Activated B cell treated with CpG ODN at 0.5 μM for 24 hours (primary cell): ENCODE measurements at regions not wholly inside any gene's neighbourhood (a gene's known extent, or its start where the extent isn't known, plus 50 kb on each side); places are given as distances from the start of the nearest gene placed in this dataset.

Experiments used
- ATAC-seq: fragments of 200-7000 bp; cut with Tn5 transposase; one replicate; pipeline ENCODE4 v1.10.0; 2021; ENCODE audit warnings: low read depth, mild to moderate bottlenecking, moderate library complexity
- CTCF ChIA-PET: fragments of 350-600 bp; sonication (Branson Sonifier 250); formaldehyde crosslinking; loops from one replicate; lab custom pipeline; 2021; ENCODE audit warnings: antibody characterized with exemption; lab: Charles Lee
- POLR2A ChIA-PET: fragments of 350-600 bp; sonication (Branson Sonifier 250); formaldehyde crosslinking; loops from one replicate; lab custom pipeline; 2021; ENCODE audit warnings: antibody characterized with exemption; lab: Charles Lee
- DNase-seq: peaks from one replicate; pipeline ENCODE4 v3.0.0; 2022
- H3K27ac Mint-ChIP-seq: one replicate; pipeline ENCODE4 v1.8.0; 2020; ENCODE audit warnings: mixed read lengths
- H3K27me3 Mint-ChIP-seq: one replicate; pipeline ENCODE4 v1.8.0; 2021; ENCODE audit warnings: mixed read lengths
- H3K36me3 Mint-ChIP-seq: one replicate; pipeline ENCODE4 v1.8.0; 2021; ENCODE audit warnings: low read depth, mixed read lengths
- H3K4me1 Mint-ChIP-seq: one replicate; pipeline ENCODE4 v1.8.0; 2021; ENCODE audit warnings: mixed read lengths
- H3K4me3 Mint-ChIP-seq: one replicate; pipeline ENCODE4 v1.8.0; 2020; ENCODE audit warnings: mild to moderate bottlenecking, mixed read lengths
- H3K9me3 Mint-ChIP-seq: one replicate; pipeline ENCODE4 v1.8.0; 2020; ENCODE audit warnings: mixed read lengths
- CTCF ChIP-seq: fragments of 200-600 bp; IDR thresholded peaks from one replicate; pipeline ENCODE4 v1.8.0; 2022; ENCODE audit warnings: antibody characterized with exemption, mild to moderate bottlenecking
- intact Hi-C: fragments of 100-400 bp; cut with micrococcal nuclease; formaldehyde crosslinking; loops from one replicate; pipeline ENCODE4 v1.15.1; 2024

DNA sequence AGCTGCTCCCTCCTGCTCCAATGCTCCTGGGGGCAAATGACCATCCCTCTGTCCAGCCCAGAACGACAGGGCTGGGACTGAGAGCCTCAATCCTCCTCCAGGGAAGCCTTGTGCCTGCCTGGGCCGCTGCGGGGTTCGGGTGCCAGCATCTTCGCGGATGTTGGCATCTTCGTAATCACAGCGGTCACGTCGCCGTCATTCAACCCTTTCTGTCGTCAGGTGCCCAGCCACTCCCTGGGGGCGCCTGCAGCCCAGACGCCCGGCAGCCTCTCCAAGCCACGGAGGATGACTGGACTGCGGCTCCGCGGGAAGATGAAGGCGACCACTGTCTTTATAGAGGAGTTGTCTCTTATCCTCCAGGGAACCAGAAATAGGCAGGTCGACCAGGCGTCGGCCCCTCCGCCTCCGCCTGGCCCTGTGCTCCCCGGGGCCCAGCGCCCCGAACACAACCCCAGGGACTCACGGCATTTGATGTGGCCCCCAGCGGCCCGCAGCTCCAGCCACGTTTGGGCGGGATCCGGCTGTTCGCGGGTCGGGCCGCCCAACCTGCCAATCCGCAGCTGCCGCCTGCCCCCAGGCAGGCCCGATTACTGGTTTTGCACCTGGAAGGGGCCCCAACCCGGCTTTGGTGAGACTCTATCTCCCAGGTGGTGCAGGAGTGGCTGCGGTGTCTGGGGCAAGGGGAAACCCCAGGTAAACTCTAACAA, 113.9 kb downstream of the THNSL2 start:
- CTCF ChIA-PET: no interaction called here
- POLR2A ChIA-PET: no interaction called here
- no peak for ATAC-seq
- Mint-ChIP-seq H3K27ac (no peak overlapping the region), H3K9me3 (no peaks in the 10 kb centered on the region), H3K4me3 (no peak overlapping the region), H3K27me3 (peaks cover 22% of the 10 kb centered on the region), H3K4me1 (no peaks in the 10 kb centered on the region), H3K36me3 (no peaks in the 10 kb centered on the region)
- no peak for DNase-seq
- no peak for TF ChIP-seq CTCF
- intact Hi-C loops: no loop called here

- peaks cover 3% of the 10 kb centered on the region for H3K9me3 Mint-ChIP-seq
- no peak overlapping the region for H3K27ac Mint-ChIP-seq
- POLR2A ChIA-PET: no interaction called here
- no peak for DNase-seq
- intact Hi-C loops: no loop called here
- ATAC-seq: no peak
- H3K36me3 Mint-ChIP-seq: no peaks in the 10 kb centered on the region
- peaks cover 23% of the 10 kb centered on the region for H3K27me3 Mint-ChIP-seq
- H3K4me1 Mint-ChIP-seq: no peaks in the 10 kb centered on the region
- TF ChIP-seq CTCF: no peak
- CTCF ChIA-PET: no interaction called here
- H3K4me3 Mint-ChIP-seq: no peak overlapping the region
These were observed 111.4 kb downstream of the THNSL2 start for GRCh38 chr2:88281302-88282217.

GRCh38 chr2:88269836-88270235, 99.7 kb downstream of the THNSL2 start:
- Mint-ChIP-seq H3K9me3 (peaks cover 2% of the 10 kb centered on the region), H3K27me3 (peaks cover 3% of the 10 kb centered on the region), H3K4me3 (no peak overlapping the region), H3K36me3 (no peaks in the 10 kb centered on the region), H3K4me1 (no peaks in the 10 kb centered on the region), H3K27ac (no peak overlapping the region)
- no peak for TF ChIP-seq CTCF
- CTCF ChIA-PET: no interaction called here
- ATAC-seq: no peak
- POLR2A ChIA-PET: no interaction called here
- no peak for DNase-seq
- intact Hi-C loops: no loop called here

- peaks cover 2% of the 10 kb centered on the region for H3K9me3 Mint-ChIP-seq
- ChIA-PET POLR2A (no interaction called here), CTCF (no interaction called here)
- peaks cover 6% of the 10 kb centered on the region for H3K27me3 Mint-ChIP-seq
- intact Hi-C loops: no loop called here
- no peaks in the 10 kb centered on the region for H3K36me3 Mint-ChIP-seq
- H3K4me1 Mint-ChIP-seq: no peaks in the 10 kb centered on the region
- H3K4me3 Mint-ChIP-seq: no peak overlapping the region
- H3K27ac Mint-ChIP-seq: no peak overlapping the region
- no peak for TF ChIP-seq CTCF
- DNase-seq (no peak), ATAC-seq (no peak)
These were observed 95.5 kb downstream of the THNSL2 start for GRCh38 chr2:88265352-88266303.
